ENCODE measurements at regions not wholly inside any gene's neighbourhood (a gene's known extent, or its start where the extent isn't known, plus 50 kb on each side); places are given as distances from the start of the nearest gene placed in this dataset.

DNA sequence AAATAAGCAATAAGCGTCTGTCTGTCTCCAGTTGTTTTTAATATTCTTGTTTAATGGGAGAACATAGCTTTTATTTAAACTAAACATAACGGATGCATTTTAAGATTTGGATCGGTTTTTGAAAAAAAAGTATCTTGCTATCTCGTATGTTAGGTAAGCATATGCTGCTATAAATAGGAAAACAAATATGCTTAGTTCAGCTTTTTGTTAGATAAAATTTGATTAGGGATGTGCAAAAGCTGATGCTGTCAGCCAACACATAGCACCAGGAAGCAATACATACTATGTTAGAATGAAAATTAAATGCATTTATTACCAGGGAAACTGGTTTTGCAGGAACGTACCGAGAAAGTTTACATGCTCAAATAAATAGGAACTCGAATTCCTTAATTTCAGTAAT, 843.1 kb upstream of the WWC1 start:
- TF ChIP-seq, protein P1, sequence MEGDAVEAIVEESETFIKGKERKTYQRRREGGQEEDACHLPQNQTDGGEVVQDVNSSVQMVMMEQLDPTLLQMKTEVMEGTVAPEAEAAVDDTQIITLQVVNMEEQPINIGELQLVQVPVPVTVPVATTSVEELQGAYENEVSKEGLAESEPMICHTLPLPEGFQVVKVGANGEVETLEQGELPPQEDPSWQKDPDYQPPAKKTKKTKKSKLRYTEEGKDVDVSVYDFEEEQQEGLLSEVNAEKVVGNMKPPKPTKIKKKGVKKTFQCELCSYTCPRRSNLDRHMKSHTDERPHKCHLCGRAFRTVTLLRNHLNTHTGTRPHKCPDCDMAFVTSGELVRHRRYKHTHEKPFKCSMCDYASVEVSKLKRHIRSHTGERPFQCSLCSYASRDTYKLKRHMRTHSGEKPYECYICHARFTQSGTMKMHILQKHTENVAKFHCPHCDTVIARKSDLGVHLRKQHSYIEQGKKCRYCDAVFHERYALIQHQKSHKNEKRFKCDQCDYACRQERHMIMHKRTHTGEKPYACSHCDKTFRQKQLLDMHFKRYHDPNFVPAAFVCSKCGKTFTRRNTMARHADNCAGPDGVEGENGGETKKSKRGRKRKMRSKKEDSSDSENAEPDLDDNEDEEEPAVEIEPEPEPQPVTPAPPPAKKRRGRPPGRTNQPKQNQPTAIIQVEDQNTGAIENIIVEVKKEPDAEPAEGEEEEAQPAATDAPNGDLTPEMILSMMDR (IDR thresholded peaks at IDR 0.05) = no peak
- TF ChIP-seq POLR2A (IDR thresholded peaks at IDR 0.05) = no peak
- Histone ChIP-seq H3K4me1 (peaks cover 9% of the 10 kb centered on the region), H3K36me3 (replicated peaks in 1 of 2; ENCODE audit: insufficient read depth in 1 of 2, low read depth in 2 of 2) (no peaks in the 10 kb centered on the region), H3K4me3 (no peak overlapping the region), H3K27me3 (no peaks in the 10 kb centered on the region), H3K9me3 (no peaks in the 10 kb centered on the region), H3K27ac (no peak overlapping the region)
- intact Hi-C loops (cut with DNase I) = no loop called here
- WGBS, 2 donors = 19 to 20% methylated on average over 7 of the region's 7 CpGs
- ATAC-seq = no peak
- no peak for DNase-seq

DNA sequence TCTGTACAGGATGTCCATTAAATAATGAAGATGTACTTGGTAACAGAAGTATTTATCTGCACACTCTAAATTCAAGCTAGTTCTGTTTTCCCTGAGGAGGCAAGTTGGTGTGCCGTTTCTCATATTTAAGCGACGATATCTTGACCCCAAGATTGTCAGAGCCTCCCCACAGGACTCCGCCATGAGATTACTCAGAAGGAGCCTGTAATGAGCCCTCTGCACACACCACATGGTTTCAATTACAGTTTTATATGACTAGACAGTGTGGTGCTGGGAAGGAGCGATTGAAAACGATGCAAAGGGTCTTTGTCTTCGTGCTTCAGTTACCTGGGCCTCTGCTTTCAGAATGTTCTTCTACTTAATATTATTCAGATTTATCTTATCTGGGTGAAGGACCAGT, 840.4 kb upstream of the WWC1 start:
- ATAC-seq (no peak), DNase-seq (no peak)
- H3K9me3 ChIP-seq = no peaks in the 10 kb centered on the region
- intact Hi-C loops (cut with DNase I) = no loop called here
- TF ChIP-seq POLR2A (IDR thresholded peaks at IDR 0.05) = no peak
- TF ChIP-seq, protein P1 (IDR thresholded peaks at IDR 0.05) = no peak
- H3K27me3 ChIP-seq = no peaks in the 10 kb centered on the region
- H3K4me1 ChIP-seq = peaks cover 8% of the 10 kb centered on the region
- H3K36me3 ChIP-seq (replicated peaks in 1 of 2; ENCODE audit: insufficient read depth in 1 of 2, low read depth in 2 of 2) = no peaks in the 10 kb centered on the region
- H3K27ac ChIP-seq = no peak overlapping the region
- WGBS, 2 donors = 91 to 94% methylated on average over 7 of the region's 7 CpGs
- no peak overlapping the region for H3K4me3 ChIP-seq

DNA sequence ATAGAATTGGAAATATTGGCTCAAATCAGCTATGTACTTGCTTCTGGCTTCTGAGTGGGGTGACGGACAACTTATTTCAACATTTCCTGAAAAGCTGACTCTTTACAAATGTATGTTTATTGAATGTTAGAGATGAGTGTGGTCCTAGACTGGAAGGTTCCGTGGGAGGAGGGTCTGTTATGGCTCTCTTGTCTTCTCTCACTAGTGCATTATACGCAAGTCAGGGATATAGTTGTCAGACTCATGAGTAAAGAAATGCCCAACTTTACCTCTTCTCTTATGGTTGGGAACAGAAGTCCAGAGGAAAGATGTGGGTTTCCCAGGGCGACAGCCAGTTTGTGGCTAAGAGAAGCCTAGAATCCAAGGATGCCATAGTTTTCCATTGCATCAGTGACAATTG, 839.3 kb upstream of the WWC1 start:
- no peak for DNase-seq
- 89 to 92% methylated on average over 4 of the region's 4 CpGs for WGBS, 2 donors
- no peak for ATAC-seq
- intact Hi-C loops (cut with DNase I) = no loop called here
- H3K27me3 ChIP-seq = no peaks in the 10 kb centered on the region
- H3K4me1 ChIP-seq = peaks cover 8% of the 10 kb centered on the region
- H3K9me3 ChIP-seq = no peaks in the 10 kb centered on the region
- H3K4me3 ChIP-seq = no peak overlapping the region
- H3K27ac ChIP-seq = no peak overlapping the region
- TF ChIP-seq POLR2A (IDR thresholded peaks at IDR 0.05) = no peak
- TF ChIP-seq, protein P1 (IDR thresholded peaks at IDR 0.05) = no peak
- H3K36me3 ChIP-seq (replicated peaks in 1 of 2; ENCODE audit: insufficient read depth in 1 of 2, low read depth in 2 of 2) = no peaks in the 10 kb centered on the region

DNA sequence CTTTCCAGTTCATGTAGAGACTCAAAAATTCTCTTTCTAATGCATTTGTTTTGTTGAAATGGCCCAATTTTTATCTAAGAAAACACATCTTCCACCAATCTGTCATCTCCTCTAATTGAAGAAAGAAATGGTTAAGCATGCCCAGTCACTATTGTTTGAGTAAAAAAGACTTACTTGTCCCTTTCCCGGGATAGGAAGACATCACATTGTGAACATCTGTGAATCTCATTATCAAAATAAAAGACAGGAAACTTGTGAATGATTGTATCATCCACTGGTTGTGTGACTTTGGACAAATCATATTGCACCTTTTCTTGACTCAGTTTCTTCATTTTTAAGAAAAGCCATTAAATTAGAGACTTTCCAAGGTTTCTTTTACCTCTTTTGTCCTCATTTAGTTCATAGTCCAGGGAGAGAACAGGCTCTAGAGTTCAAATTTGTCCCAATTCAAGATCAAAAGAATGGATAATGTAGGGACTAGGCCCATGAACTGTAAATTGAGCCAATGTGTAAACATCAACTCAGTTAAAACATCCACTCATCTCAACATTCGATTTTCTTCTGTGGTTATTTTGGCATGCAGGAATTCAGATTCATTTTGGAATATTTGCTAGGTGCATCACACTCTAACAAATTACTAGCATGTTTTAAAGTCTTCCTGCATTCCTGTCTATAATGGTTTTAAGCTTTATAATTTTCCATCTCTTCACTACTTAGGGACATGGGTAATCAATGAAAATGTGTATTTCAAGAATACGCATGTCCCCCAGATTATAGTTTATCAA, 838.0 kb upstream of the WWC1 start:
- no peak overlapping the region for H3K27ac ChIP-seq
- 81 to 86% methylated on average over 3 of the region's 3 CpGs for WGBS, 2 donors
- intact Hi-C loops (cut with DNase I) = no loop called here
- peaks cover 2% of the 10 kb centered on the region for H3K4me1 ChIP-seq
- no peak for DNase-seq
- TF ChIP-seq, protein P1 (IDR thresholded peaks at IDR 0.05) = no peak
- no peak for TF ChIP-seq POLR2A (IDR thresholded peaks at IDR 0.05)
- no peaks in the 10 kb centered on the region for H3K36me3 ChIP-seq (replicated peaks in 1 of 2; ENCODE audit: insufficient read depth in 1 of 2, low read depth in 2 of 2)
- no peak for ATAC-seq
- no peaks in the 10 kb centered on the region for H3K9me3 ChIP-seq
- no peaks in the 10 kb centered on the region for H3K27me3 ChIP-seq
- no peak overlapping the region for H3K4me3 ChIP-seq

DNA sequence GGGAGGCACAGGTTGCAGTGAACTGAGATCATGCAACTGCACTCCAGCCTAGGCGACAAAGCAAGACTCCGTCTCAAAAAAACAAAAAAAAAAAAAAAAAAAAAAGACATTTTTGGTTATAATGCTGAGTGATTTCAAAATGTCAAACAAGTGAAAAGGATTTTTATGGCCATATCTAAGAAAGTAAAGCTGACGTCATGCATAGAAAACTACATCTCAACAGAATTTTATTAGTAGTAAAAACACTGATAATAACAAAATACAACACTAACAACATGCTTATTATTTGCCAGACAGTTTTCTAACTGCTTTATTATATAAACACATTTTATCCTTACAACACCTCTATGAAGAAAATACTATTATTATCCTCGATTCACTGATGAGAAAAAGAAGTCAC, 833.0 kb upstream of the WWC1 start:
- ATAC-seq (no peak), DNase-seq (no peak)
- 57 to 72% methylated on average over 3 to 4 of the region's 4 CpGs for WGBS, 2 donors
- H3K4me1 ChIP-seq = no peaks in the 10 kb centered on the region
- no peaks in the 10 kb centered on the region for H3K27me3 ChIP-seq
- no peak overlapping the region for H3K27ac ChIP-seq
- no peaks in the 10 kb centered on the region for H3K36me3 ChIP-seq (replicated peaks in 1 of 2; ENCODE audit: insufficient read depth in 1 of 2, low read depth in 2 of 2)
- TF ChIP-seq, protein P1 (IDR thresholded peaks at IDR 0.05) = no peak
- no peak for TF ChIP-seq POLR2A (IDR thresholded peaks at IDR 0.05)
- no peaks in the 10 kb centered on the region for H3K9me3 ChIP-seq
- intact Hi-C loops (cut with DNase I) = no loop called here
- H3K4me3 ChIP-seq = no peak overlapping the region
